Breast epithelium (tissue), 3 donors: ENCODE measurements at regions not wholly inside any gene's neighbourhood (a gene's known extent, or its start where the extent isn't known, plus 50 kb on each side); places are given as distances from the start of the nearest gene placed in this dataset.

ENCODE experiments used
- POLR2A ChIP-seq: fragments of 450-650 bp; IDR thresholded peaks from one replicate; pipeline ENCODE4 v1.6.1; 2016; ENCODE audit warnings: antibody characterized with exemption, mild to moderate bottlenecking, moderate library complexity
- TF ChIP-seq, protein P1 (sequence below), 3 donors: fragments of 450-650 bp; IDR thresholded peaks; one replicate each; pipeline ENCODE4 v1.5.1; 2016 to 2017; ENCODE audit warnings: antibody characterized with exemption in 3 of 3, mild to moderate bottlenecking in 3 of 3, moderate library complexity in 3 of 3

- TF ChIP-seq, protein P1, sequence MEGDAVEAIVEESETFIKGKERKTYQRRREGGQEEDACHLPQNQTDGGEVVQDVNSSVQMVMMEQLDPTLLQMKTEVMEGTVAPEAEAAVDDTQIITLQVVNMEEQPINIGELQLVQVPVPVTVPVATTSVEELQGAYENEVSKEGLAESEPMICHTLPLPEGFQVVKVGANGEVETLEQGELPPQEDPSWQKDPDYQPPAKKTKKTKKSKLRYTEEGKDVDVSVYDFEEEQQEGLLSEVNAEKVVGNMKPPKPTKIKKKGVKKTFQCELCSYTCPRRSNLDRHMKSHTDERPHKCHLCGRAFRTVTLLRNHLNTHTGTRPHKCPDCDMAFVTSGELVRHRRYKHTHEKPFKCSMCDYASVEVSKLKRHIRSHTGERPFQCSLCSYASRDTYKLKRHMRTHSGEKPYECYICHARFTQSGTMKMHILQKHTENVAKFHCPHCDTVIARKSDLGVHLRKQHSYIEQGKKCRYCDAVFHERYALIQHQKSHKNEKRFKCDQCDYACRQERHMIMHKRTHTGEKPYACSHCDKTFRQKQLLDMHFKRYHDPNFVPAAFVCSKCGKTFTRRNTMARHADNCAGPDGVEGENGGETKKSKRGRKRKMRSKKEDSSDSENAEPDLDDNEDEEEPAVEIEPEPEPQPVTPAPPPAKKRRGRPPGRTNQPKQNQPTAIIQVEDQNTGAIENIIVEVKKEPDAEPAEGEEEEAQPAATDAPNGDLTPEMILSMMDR (IDR thresholded peaks at IDR 0.05) = no peak
- no peak for TF ChIP-seq POLR2A
These were observed 327.7 kb downstream of the PIK3R1 start for GRCh38 chr5:68543212-68543611.
